K562 (cell line): ENCODE measurements at regions not wholly inside any gene's neighbourhood (a gene's known extent, or its start where the extent isn't known, plus 50 kb on each side); places are given as distances from the start of the nearest gene placed in this dataset.

Experiments
- ARNT ChIP-seq, 2 experiments: fragments of 450-650 bp; IDR thresholded peaks; 2 replicates each; pipeline ENCODE4 v1.6.1; 2016; ENCODE audit warnings: mild to moderate bottlenecking in 1 of 2
- EZH2 ChIP-seq: IDR thresholded peaks from 2 replicates; pipeline ENCODE4 v1.6.1; 2012; ENCODE audit warnings: low read depth, mild to moderate bottlenecking, inconsistent platforms, low read length, borderline replicate concordance
- IFI16 ChIP-seq: fragments of 250-450 bp; sonication (Bioruptor Pico); IDR thresholded peaks from 2 replicates; pipeline ENCODE4 v2.1.2; 2022; ENCODE audit warnings: mild to moderate bottlenecking, inconsistent platforms
- ZNF24 ChIP-seq: fragments of 450-650 bp; IDR thresholded peaks from 2 replicates; pipeline ENCODE4 v1.6.1; 2016

- no peak for TF ChIP-seq ZNF24
- TF ChIP-seq ARNT (IDR thresholded peaks at IDR 0.05): no peak
- no peak for TF ChIP-seq IFI16 (CRISPR knock-in tag)
- TF ChIP-seq EZH2: no peak
These were observed 58.3 kb upstream of the SEMA6A start for GRCh38 chr5:116632890-116633289.
